ENCODE measurements at regions not wholly inside any gene's neighbourhood (a gene's known extent, or its start where the extent isn't known, plus 50 kb on each side); places are given as distances from the start of the nearest gene placed in this dataset.

DNA sequence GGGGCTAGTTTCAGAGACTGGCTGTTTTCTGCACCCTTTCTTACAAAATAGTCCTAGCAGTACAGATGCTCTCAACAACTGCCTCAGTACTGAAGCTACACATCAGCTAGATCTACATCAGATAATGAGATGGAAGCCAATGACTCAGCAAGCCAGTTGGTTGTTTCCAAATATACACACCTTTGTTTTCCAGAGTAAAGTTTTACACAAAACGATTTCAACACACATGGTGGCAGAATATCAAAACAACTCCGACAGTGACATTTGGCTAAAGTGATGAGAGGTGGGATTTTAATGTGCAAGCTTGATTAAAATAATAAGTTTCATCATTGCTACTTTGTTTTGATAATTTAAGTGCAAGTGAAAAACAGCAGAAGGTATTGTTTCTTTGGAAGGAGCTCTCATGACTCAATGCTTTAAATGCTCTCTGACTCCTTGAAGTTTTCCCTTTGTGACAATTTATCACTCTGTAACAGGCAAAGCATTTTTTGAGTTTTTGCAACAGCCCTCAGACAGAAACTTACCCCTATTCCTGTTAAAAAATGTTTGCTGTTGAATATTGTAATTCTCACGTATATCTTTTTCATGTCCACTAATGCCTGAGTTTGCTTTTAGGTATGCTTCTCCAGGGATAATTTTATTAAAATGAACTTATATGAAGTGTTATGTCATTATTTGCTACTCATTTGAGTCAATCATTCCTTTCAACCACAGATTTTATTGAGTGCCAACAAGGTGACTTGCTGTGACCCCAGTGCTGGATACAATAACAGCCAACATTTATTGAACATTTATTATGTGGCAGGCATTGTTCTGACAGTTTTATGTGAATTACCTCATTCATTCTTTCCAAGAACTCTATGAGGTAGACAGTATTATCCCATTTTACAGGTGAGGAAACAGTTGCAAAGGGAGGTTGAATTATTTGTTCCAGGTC lies 882.0 kb downstream of the TFAP2A start:
- peaks cover 0 to 7% (median 6%) of the 10 kb centered on the region in 3 donors for H3K9me3 Mint-ChIP-seq
- no peaks in the 10 kb centered on the region for H3K36me3 Mint-ChIP-seq
- H3K36me3 ChIP-seq (ENCODE audit: control insufficient read depth in 2 of 2, extremely low read depth in 1 of 2, insufficient read depth in 1 of 2, low read length in 1 of 2), result no peaks in the 10 kb centered on the region
- H3K4me1 ChIP-seq (ENCODE audit: control insufficient read depth in 1 of 2, extremely low read depth in 1 of 2, insufficient read depth in 2 of 2, low read length in 2 of 2), result no peaks in the 10 kb centered on the region
- DNase-seq (no peak), ATAC-seq (replicated peaks in 1 of 4) (no peak)
- H3K27ac ChIP-seq (ENCODE audit: low read length), result no peak overlapping the region
- no CpG with 5 or more reads among the region's 3 CpGs for WGBS (ENCODE audit: insufficient coverage)
- no peak overlapping the region for H3K4me3 ChIP-seq (ENCODE audit: control insufficient read depth in 1 of 2, extremely low read depth in 1 of 2, low read length in 1 of 2)
- no peaks in the 10 kb centered on the region for H3K27me3 Mint-ChIP-seq
- H3K9me3 ChIP-seq, result no peaks in the 10 kb centered on the region
- H3K27ac Mint-ChIP-seq, result no peak overlapping the region
- no peaks in the 10 kb centered on the region for H3K27me3 ChIP-seq (replicated peaks in 1 of 2; ENCODE audit: control insufficient read depth in 2 of 2, extremely low read depth in 1 of 2, insufficient read depth in 2 of 2, low read length in 1 of 2)
- ChIA-PET CTCF (no interaction called here), POLR2A (interaction anchor here in 1 of 2 donors (0.6 kb wide), 1 partner anchor 626 kb away, joined by 3 read pairs; no protein-coding TSS in a partner anchor)
- H3K4me1 Mint-ChIP-seq, result no peaks in the 10 kb centered on the region
- no peak overlapping the region for H3K4me3 Mint-ChIP-seq

DNA sequence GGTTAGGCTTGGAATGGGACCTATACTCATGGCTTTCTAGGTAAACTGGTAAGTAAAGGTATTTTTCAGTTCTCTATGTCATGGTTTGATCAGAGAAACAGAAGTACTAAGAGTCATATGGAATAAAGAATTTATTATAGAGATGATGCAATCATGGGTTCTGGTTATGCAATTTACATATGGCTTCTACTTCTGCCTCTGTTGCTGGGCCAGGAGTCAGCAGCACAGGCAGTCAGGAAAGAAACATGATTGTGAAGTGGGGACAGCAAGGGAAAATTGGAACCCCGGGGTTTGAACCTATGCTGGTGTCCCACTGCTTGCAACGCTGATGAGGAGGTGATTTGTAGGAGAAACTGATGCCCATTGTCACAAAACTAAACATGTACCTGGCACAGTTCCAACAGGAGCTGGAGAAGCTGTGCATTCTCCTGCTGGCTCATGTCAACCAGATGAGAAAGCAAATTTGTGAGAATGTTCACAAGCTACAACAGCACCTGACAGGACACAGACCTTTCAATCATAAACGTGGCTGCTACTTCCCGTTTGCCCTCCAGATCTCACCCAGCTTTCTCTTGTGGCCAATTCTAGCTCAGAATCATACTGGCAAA lies 887.1 kb downstream of the TFAP2A start:
- DNase-seq (no peak), ATAC-seq (replicated peaks in 1 of 4) (no peak)
- Mint-ChIP-seq H3K4me1 (no peaks in the 10 kb centered on the region), H3K27ac (no peak overlapping the region), H3K4me3 (no peak overlapping the region), H3K9me3 (peaks cover 0 to 11% (median 7%) of the 10 kb centered on the region in 3 donors), H3K36me3 (no peaks in the 10 kb centered on the region), H3K27me3 (no peaks in the 10 kb centered on the region)
- CTCF ChIA-PET, result no interaction called here
- Histone ChIP-seq H3K27me3 (replicated peaks in 1 of 2; ENCODE audit: control insufficient read depth in 2 of 2, extremely low read depth in 1 of 2, insufficient read depth in 2 of 2, low read length in 1 of 2) (no peaks in the 10 kb centered on the region), H3K9me3 (no peaks in the 10 kb centered on the region), H3K4me1 (ENCODE audit: control insufficient read depth in 1 of 2, extremely low read depth in 1 of 2, insufficient read depth in 2 of 2, low read length in 2 of 2) (no peaks in the 10 kb centered on the region), H3K27ac (ENCODE audit: low read length) (no peak overlapping the region), H3K36me3 (ENCODE audit: control insufficient read depth in 2 of 2, extremely low read depth in 1 of 2, insufficient read depth in 1 of 2, low read length in 1 of 2) (no peaks in the 10 kb centered on the region), H3K4me3 (ENCODE audit: control insufficient read depth in 1 of 2, extremely low read depth in 1 of 2, low read length in 1 of 2) (no peak overlapping the region)
- POLR2A ChIA-PET, result no interaction called here
- WGBS (ENCODE audit: insufficient coverage), result 69% methylated on average over 2 of the region's 4 CpGs

DNA sequence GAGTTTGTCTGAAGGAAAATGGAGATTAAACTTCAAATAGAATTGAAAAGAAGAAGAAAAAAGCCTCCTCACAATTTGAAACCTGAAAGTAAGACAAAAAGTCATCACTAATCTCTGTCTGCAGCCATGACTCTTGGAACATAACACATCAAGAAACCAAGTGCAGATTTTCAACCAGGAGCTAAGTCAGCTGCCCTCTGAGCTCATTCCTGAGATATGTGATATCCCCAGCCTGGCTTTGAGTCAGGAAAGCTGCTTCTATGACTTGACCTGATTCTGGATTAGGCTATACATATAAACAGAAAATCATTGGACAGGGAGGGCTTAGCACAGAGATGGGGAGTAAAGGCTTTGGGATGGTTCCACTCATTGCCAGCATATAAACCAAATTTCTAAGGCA lies 891.4 kb downstream of the TFAP2A start:
- no peak for DNase-seq
- Mint-ChIP-seq H3K27ac (no peak overlapping the region), H3K27me3 (no peaks in the 10 kb centered on the region), H3K9me3 (peaks cover 0 to 12% (median 11%) of the 10 kb centered on the region in 3 donors), H3K36me3 (no peaks in the 10 kb centered on the region), H3K4me3 (no peak overlapping the region), H3K4me1 (no peaks in the 10 kb centered on the region)
- no peaks in the 10 kb centered on the region for H3K9me3 ChIP-seq
- CTCF ChIA-PET, result no interaction called here
- POLR2A ChIA-PET, result no interaction called here
- no peaks in the 10 kb centered on the region for H3K27me3 ChIP-seq (replicated peaks in 1 of 2; ENCODE audit: control insufficient read depth in 2 of 2, extremely low read depth in 1 of 2, insufficient read depth in 2 of 2, low read length in 1 of 2)
- ATAC-seq (replicated peaks in 1 of 4), result no peak
- no peak overlapping the region for H3K27ac ChIP-seq (ENCODE audit: low read length)
- no peak overlapping the region for H3K4me3 ChIP-seq (ENCODE audit: control insufficient read depth in 1 of 2, extremely low read depth in 1 of 2, low read length in 1 of 2)
- no peaks in the 10 kb centered on the region for H3K4me1 ChIP-seq (ENCODE audit: control insufficient read depth in 1 of 2, extremely low read depth in 1 of 2, insufficient read depth in 2 of 2, low read length in 2 of 2)
- H3K36me3 ChIP-seq (ENCODE audit: control insufficient read depth in 2 of 2, extremely low read depth in 1 of 2, insufficient read depth in 1 of 2, low read length in 1 of 2), result no peaks in the 10 kb centered on the region

DNA sequence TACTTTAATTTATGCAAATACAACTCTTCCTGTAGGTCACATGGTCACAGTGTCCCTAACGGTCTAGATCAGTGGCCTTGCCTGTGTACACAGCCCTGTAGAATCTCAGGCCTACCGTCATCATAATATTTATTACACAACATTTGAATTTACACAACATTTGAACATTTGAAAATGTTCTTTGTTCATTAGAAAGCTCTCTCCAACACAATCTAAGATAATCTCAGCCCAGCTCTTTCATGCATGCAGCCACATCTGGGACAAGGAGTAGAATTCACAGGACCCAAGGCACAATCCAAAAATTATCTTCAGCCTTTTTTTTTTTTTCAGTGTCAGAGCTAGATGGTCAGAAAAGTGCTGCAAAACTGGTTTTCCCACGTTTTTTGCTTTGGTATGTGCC lies 892.8 kb downstream of the TFAP2A start:
- no peaks in the 10 kb centered on the region for H3K4me1 ChIP-seq (ENCODE audit: control insufficient read depth in 1 of 2, extremely low read depth in 1 of 2, insufficient read depth in 2 of 2, low read length in 2 of 2)
- DNase-seq (no peak), ATAC-seq (replicated peaks in 1 of 4) (no peak)
- CTCF ChIA-PET, result no interaction called here
- H3K9me3 ChIP-seq, result no peaks in the 10 kb centered on the region
- Mint-ChIP-seq H3K9me3 (peaks cover 0 to 9% (median 8%) of the 10 kb centered on the region in 3 donors), H3K36me3 (no peaks in the 10 kb centered on the region), H3K27me3 (no peaks in the 10 kb centered on the region), H3K27ac (no peak overlapping the region), H3K4me3 (no peak overlapping the region), H3K4me1 (no peaks in the 10 kb centered on the region)
- WGBS (ENCODE audit: insufficient coverage), result 50% methylated on average over 2 of the region's 3 CpGs
- H3K27ac ChIP-seq (ENCODE audit: low read length), result no peak overlapping the region
- no peak overlapping the region for H3K4me3 ChIP-seq (ENCODE audit: control insufficient read depth in 1 of 2, extremely low read depth in 1 of 2, low read length in 1 of 2)
- H3K36me3 ChIP-seq (ENCODE audit: control insufficient read depth in 2 of 2, extremely low read depth in 1 of 2, insufficient read depth in 1 of 2, low read length in 1 of 2), result no peaks in the 10 kb centered on the region
- H3K27me3 ChIP-seq (replicated peaks in 1 of 2; ENCODE audit: control insufficient read depth in 2 of 2, extremely low read depth in 1 of 2, insufficient read depth in 2 of 2, low read length in 1 of 2), result no peaks in the 10 kb centered on the region
- POLR2A ChIA-PET, result no interaction called here

DNA sequence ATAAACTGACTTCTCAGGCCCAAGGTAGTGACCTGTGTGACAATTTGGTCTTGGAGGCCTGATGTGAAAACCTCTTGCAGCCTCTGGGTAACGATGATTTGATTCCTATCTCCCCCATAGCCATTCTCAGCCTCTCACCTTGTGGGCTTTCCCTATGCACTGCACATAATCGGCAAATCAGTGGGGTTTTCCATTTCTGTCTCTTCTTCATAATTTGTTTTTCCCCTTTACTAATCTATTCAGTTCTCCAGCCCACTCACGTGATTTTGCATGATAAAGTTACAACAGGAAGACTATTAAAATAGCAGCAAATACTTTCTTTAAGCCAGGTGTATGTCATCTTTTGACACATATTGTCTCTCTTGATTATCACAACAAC lies 893.7 kb downstream of the TFAP2A start:
- CTCF ChIA-PET, result no interaction called here

DNA sequence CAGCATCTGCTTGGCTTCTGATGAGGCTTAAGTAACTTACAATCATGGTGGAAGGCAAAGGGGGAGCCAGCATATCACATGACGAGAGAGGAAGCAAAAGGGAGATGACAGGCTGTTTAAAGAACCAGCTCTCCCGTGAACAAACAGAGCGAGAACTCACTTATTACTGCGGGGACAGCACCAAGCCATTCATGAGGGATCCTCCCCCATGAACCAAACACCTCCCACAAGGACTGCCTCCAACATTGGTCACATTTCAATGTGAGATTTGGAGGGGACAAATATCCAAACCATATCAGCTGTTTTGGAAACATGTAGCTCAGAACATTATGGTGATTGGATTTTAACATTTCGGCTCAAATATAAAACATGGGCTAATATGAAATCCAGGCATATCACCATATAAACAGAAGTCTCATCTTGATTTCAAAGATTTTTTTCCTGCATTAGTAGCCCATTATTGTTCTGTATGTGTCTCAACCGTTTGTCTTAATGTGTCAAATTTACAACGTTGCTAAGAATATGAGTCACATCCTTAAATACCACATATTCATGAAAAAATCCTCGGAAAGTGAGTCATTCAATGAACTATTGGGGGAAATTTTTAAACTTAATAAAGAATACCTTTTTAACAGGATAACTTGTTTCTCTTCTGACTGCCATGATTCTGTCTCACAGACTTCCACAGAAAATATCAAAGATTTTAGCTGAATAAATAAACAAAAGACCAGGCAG lies 894.3 kb downstream of the TFAP2A start:
- ChIA-PET CTCF (no interaction called here), POLR2A (interaction anchor here in 1 of 2 donors (0.6 kb wide), 1 partner anchor 377 kb away, joined by 3 read pairs; no protein-coding TSS in a partner anchor)
- no peak overlapping the region for H3K27ac Mint-ChIP-seq
- WGBS (ENCODE audit: insufficient coverage), result no CpG with 5 or more reads among the region's 8 CpGs
- H3K4me3 Mint-ChIP-seq, result no peak overlapping the region
- DNase-seq, result no peak
- H3K4me1 ChIP-seq (ENCODE audit: control insufficient read depth in 1 of 2, extremely low read depth in 1 of 2, insufficient read depth in 2 of 2, low read length in 2 of 2), result no peaks in the 10 kb centered on the region
- H3K27me3 Mint-ChIP-seq, result no peaks in the 10 kb centered on the region
- H3K4me3 ChIP-seq (ENCODE audit: control insufficient read depth in 1 of 2, extremely low read depth in 1 of 2, low read length in 1 of 2), result no peak overlapping the region
- no peaks in the 10 kb centered on the region for H3K36me3 ChIP-seq (ENCODE audit: control insufficient read depth in 2 of 2, extremely low read depth in 1 of 2, insufficient read depth in 1 of 2, low read length in 1 of 2)
- H3K27me3 ChIP-seq (replicated peaks in 1 of 2; ENCODE audit: control insufficient read depth in 2 of 2, extremely low read depth in 1 of 2, insufficient read depth in 2 of 2, low read length in 1 of 2), result no peaks in the 10 kb centered on the region
- no peak overlapping the region for H3K27ac ChIP-seq (ENCODE audit: low read length)
- no peak for ATAC-seq (replicated peaks in 1 of 4)
- H3K9me3 ChIP-seq, result no peaks in the 10 kb centered on the region
- no peaks in the 10 kb centered on the region for H3K36me3 Mint-ChIP-seq
- H3K4me1 Mint-ChIP-seq, result no peaks in the 10 kb centered on the region
- H3K9me3 Mint-ChIP-seq, result peaks cover 0 to 8% (median 5%) of the 10 kb centered on the region in 3 donors

More for the DNA sequence above, 893.7 kb downstream of the TFAP2A start:
- Histone ChIP-seq H3K36me3 (ENCODE audit: control insufficient read depth in 2 of 2, extremely low read depth in 1 of 2, insufficient read depth in 1 of 2, low read length in 1 of 2) (no peaks in the 10 kb centered on the region), H3K4me1 (ENCODE audit: control insufficient read depth in 1 of 2, extremely low read depth in 1 of 2, insufficient read depth in 2 of 2, low read length in 2 of 2) (no peaks in the 10 kb centered on the region), H3K4me3 (ENCODE audit: control insufficient read depth in 1 of 2, extremely low read depth in 1 of 2, low read length in 1 of 2) (no peak overlapping the region), H3K9me3 (no peaks in the 10 kb centered on the region), H3K27me3 (replicated peaks in 1 of 2; ENCODE audit: control insufficient read depth in 2 of 2, extremely low read depth in 1 of 2, insufficient read depth in 2 of 2, low read length in 1 of 2) (no peaks in the 10 kb centered on the region), H3K27ac (ENCODE audit: low read length) (no peak overlapping the region)
- no peak for ATAC-seq (replicated peaks in 1 of 4)
- Mint-ChIP-seq H3K4me3 (no peak overlapping the region), H3K27ac (no peak overlapping the region), H3K4me1 (no peaks in the 10 kb centered on the region), H3K27me3 (no peaks in the 10 kb centered on the region), H3K36me3 (no peaks in the 10 kb centered on the region), H3K9me3 (peaks cover 0 to 8% (median 5%) of the 10 kb centered on the region in 3 donors)
- 44% methylated on average over 2 of the region's 3 CpGs for WGBS (ENCODE audit: insufficient coverage)
- POLR2A ChIA-PET, result no interaction called here
- no peak for DNase-seq
